ENCODE measurements at regions not wholly inside any gene's neighbourhood (a gene's known extent, or its start where the extent isn't known, plus 50 kb on each side); places are given as distances from the start of the nearest gene placed in this dataset.

- Histone ChIP-seq H3K36me3 (ENCODE audit: low read depth) (no peaks in the 10 kb centered on the region), H3K27me3 (ENCODE audit: insufficient read depth, poor library complexity, severe bottlenecking) (no peaks in the 10 kb centered on the region), H3K4me3 (ENCODE audit: severe bottlenecking) (no peak overlapping the region), H3K4me1 (ENCODE audit: insufficient read depth, poor library complexity, severe bottlenecking) (no peaks in the 10 kb centered on the region), H3K27ac (ENCODE audit: poor library complexity, severe bottlenecking) (no peak overlapping the region), H3K9me3 (ENCODE audit: severe bottlenecking) (no peaks in the 10 kb centered on the region)
- ATAC-seq (ENCODE audit: low read depth) = no peak
- TF ChIP-seq, protein P1, sequence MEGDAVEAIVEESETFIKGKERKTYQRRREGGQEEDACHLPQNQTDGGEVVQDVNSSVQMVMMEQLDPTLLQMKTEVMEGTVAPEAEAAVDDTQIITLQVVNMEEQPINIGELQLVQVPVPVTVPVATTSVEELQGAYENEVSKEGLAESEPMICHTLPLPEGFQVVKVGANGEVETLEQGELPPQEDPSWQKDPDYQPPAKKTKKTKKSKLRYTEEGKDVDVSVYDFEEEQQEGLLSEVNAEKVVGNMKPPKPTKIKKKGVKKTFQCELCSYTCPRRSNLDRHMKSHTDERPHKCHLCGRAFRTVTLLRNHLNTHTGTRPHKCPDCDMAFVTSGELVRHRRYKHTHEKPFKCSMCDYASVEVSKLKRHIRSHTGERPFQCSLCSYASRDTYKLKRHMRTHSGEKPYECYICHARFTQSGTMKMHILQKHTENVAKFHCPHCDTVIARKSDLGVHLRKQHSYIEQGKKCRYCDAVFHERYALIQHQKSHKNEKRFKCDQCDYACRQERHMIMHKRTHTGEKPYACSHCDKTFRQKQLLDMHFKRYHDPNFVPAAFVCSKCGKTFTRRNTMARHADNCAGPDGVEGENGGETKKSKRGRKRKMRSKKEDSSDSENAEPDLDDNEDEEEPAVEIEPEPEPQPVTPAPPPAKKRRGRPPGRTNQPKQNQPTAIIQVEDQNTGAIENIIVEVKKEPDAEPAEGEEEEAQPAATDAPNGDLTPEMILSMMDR (IDR thresholded peaks at IDR 0.05; ENCODE audit: poor library complexity, severe bottlenecking) = no peak
- no peak for DNase-seq (ENCODE audit: low spot score)
Measured at GRCh38 chr1:199079994-199080393, 441.2 kb downstream of the PTPRC start.

DNA sequence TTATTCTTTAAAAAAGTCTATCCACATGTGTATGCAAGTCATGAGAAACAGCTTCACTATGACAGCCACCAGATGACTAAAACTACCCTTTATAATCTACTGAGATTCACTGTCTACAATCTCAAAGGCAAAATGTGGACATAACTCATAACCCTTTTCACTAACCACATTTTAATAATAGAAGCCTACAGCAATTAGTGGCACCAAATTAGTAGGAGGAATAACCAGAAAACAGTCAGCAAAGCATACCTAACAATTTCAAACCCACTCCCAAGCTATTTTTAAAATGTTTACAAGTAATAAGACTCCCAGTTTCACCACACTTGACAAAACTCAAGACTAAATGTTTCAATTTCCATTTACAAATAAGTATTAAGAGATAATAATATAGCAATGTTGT, 442.9 kb downstream of the PTPRC start:
- no peaks in the 10 kb centered on the region for H3K9me3 ChIP-seq (ENCODE audit: severe bottlenecking)

GRCh38 chr1:199082778-199083389, 444.0 kb downstream of the PTPRC start:
- Histone ChIP-seq H3K36me3 (ENCODE audit: low read depth) (no peaks in the 10 kb centered on the region), H3K4me3 (ENCODE audit: severe bottlenecking) (no peak overlapping the region), H3K27ac (ENCODE audit: poor library complexity, severe bottlenecking) (no peak overlapping the region), H3K9me3 (ENCODE audit: severe bottlenecking) (no peaks in the 10 kb centered on the region), H3K4me1 (ENCODE audit: insufficient read depth, poor library complexity, severe bottlenecking) (no peaks in the 10 kb centered on the region), H3K27me3 (ENCODE audit: insufficient read depth, poor library complexity, severe bottlenecking) (no peaks in the 10 kb centered on the region)
- TF ChIP-seq, protein P1 (IDR thresholded peaks at IDR 0.05; ENCODE audit: poor library complexity, severe bottlenecking) = no peak
- ATAC-seq (ENCODE audit: low read depth) (no peak), DNase-seq (ENCODE audit: low spot score) (no peak)

More for the DNA sequence above, 442.9 kb downstream of the PTPRC start:
- H3K36me3 ChIP-seq (ENCODE audit: low read depth) = no peaks in the 10 kb centered on the region
- ATAC-seq (ENCODE audit: low read depth) = no peak
- no peaks in the 10 kb centered on the region for H3K27me3 ChIP-seq (ENCODE audit: insufficient read depth, poor library complexity, severe bottlenecking)
- H3K4me1 ChIP-seq (ENCODE audit: insufficient read depth, poor library complexity, severe bottlenecking) = no peaks in the 10 kb centered on the region
- H3K27ac ChIP-seq (ENCODE audit: poor library complexity, severe bottlenecking) = no peak overlapping the region
- TF ChIP-seq, protein P1 (IDR thresholded peaks at IDR 0.05; ENCODE audit: poor library complexity, severe bottlenecking) = no peak
- H3K4me3 ChIP-seq (ENCODE audit: severe bottlenecking) = no peak overlapping the region
- DNase-seq (ENCODE audit: low spot score) = no peak

GRCh38 chr1:199083680-199084079, 444.8 kb downstream of the PTPRC start:
- Histone ChIP-seq H3K36me3 (ENCODE audit: low read depth) (no peaks in the 10 kb centered on the region), H3K4me3 (ENCODE audit: severe bottlenecking) (no peak overlapping the region), H3K9me3 (ENCODE audit: severe bottlenecking) (no peaks in the 10 kb centered on the region), H3K4me1 (ENCODE audit: insufficient read depth, poor library complexity, severe bottlenecking) (no peaks in the 10 kb centered on the region), H3K27ac (ENCODE audit: poor library complexity, severe bottlenecking) (no peak overlapping the region), H3K27me3 (ENCODE audit: insufficient read depth, poor library complexity, severe bottlenecking) (no peaks in the 10 kb centered on the region)
- TF ChIP-seq, protein P1 (IDR thresholded peaks at IDR 0.05; ENCODE audit: poor library complexity, severe bottlenecking) = no peak
- no peak for DNase-seq (ENCODE audit: low spot score)
- ATAC-seq (ENCODE audit: low read depth) = no peak

GRCh38 chr1:199084293-199084692, 445.5 kb downstream of the PTPRC start:
- Histone ChIP-seq H3K4me1 (ENCODE audit: insufficient read depth, poor library complexity, severe bottlenecking) (no peaks in the 10 kb centered on the region), H3K4me3 (ENCODE audit: severe bottlenecking) (no peak overlapping the region), H3K36me3 (ENCODE audit: low read depth) (no peaks in the 10 kb centered on the region), H3K27me3 (ENCODE audit: insufficient read depth, poor library complexity, severe bottlenecking) (no peaks in the 10 kb centered on the region), H3K27ac (ENCODE audit: poor library complexity, severe bottlenecking) (no peak overlapping the region), H3K9me3 (ENCODE audit: severe bottlenecking) (no peaks in the 10 kb centered on the region)
- DNase-seq (ENCODE audit: low spot score) (no peak), ATAC-seq (ENCODE audit: low read depth) (no peak)
- TF ChIP-seq, protein P1 (IDR thresholded peaks at IDR 0.05; ENCODE audit: poor library complexity, severe bottlenecking) = no peak
